ENCODE measurements at regions not wholly inside any gene's neighbourhood (a gene's known extent, or its start where the extent isn't known, plus 50 kb on each side); places are given as distances from the start of the nearest gene placed in this dataset.

GRCh38 chr19:27779954-27780353 is 1433.0 kb downstream of the UQCRFS1 start:
- peaks cover 32 to 33% of the 10 kb centered on the region in 2 experiments for H3K9me3 ChIP-seq (ENCODE audit: control insufficient read depth in 2 of 2, low read length in 2 of 2)
- H3K4me3 ChIP-seq (ENCODE audit: low read depth, low read length): no peak overlapping the region
- DNase-seq: no peak
- H3K27me3 ChIP-seq (ENCODE audit: control insufficient read depth, insufficient read depth, low read length): no peaks in the 10 kb centered on the region
- Mint-ChIP-seq H3K9me3 (peaks cover 4 to 44% (median 26%) of the 10 kb centered on the region in 7 donors), H3K27ac (no peak overlapping the region), H3K36me3 (peaks cover 54% of the 10 kb centered on the region), H3K4me1 (peaks cover 0 to 7% (median 6%) of the 10 kb centered on the region in 4 donors), H3K27me3 (no peaks in the 10 kb centered on the region), H3K4me3 (no peak overlapping the region)
- peaks cover 12% of the 10 kb centered on the region for H3K36me3 ChIP-seq (ENCODE audit: control insufficient read depth, insufficient read depth, low read length)
- H3K4me1 ChIP-seq (ENCODE audit: control insufficient read depth, insufficient read depth, low read length, poor library complexity, severe bottlenecking): no peaks in the 10 kb centered on the region
- no peak for ATAC-seq (ENCODE audit: low read depth in 2 of 2)
- no peak overlapping the region for H3K27ac ChIP-seq (ENCODE audit: insufficient read depth, low read length, poor library complexity, severe bottlenecking)

- H3K36me3 Mint-ChIP-seq: peaks cover 56% of the 10 kb centered on the region
- no peak for ATAC-seq (ENCODE audit: low read depth in 2 of 2)
Measured at GRCh38 chr19:27777726-27778125, 1435.2 kb downstream of the UQCRFS1 start.

GRCh38 chr19:27777242-27777641 is 1435.7 kb downstream of the UQCRFS1 start:
- ATAC-seq (ENCODE audit: low read depth in 2 of 2): no peak
- H3K27ac ChIP-seq (ENCODE audit: insufficient read depth, low read length, poor library complexity, severe bottlenecking): no peak overlapping the region
- H3K27ac Mint-ChIP-seq: no peak overlapping the region
- no peaks in the 10 kb centered on the region for H3K27me3 ChIP-seq (ENCODE audit: control insufficient read depth, insufficient read depth, low read length)
- no peak overlapping the region for H3K4me3 ChIP-seq (ENCODE audit: low read depth, low read length)
- peaks cover 53% of the 10 kb centered on the region for H3K36me3 Mint-ChIP-seq
- no peak overlapping the region for H3K4me3 Mint-ChIP-seq
- peaks cover 0 to 8% (median 3%) of the 10 kb centered on the region in 4 donors for H3K4me1 Mint-ChIP-seq
- H3K9me3 ChIP-seq (ENCODE audit: control insufficient read depth in 2 of 2, low read length in 2 of 2): peaks cover 55 to 56% of the 10 kb centered on the region in 2 experiments
- H3K9me3 Mint-ChIP-seq: peaks cover 0 to 65% (median 34%) of the 10 kb centered on the region in 7 donors
- no peaks in the 10 kb centered on the region for H3K4me1 ChIP-seq (ENCODE audit: control insufficient read depth, insufficient read depth, low read length, poor library complexity, severe bottlenecking)
- DNase-seq: no peak
- peaks cover 12% of the 10 kb centered on the region for H3K36me3 ChIP-seq (ENCODE audit: control insufficient read depth, insufficient read depth, low read length)
- no peaks in the 10 kb centered on the region for H3K27me3 Mint-ChIP-seq

More at GRCh38 chr19:27777726-27778125, 1435.2 kb downstream of the UQCRFS1 start:
- Mint-ChIP-seq H3K4me3 (no peak overlapping the region), H3K9me3 (peaks cover 0 to 60% (median 34%) of the 10 kb centered on the region in 7 donors), H3K27me3 (no peaks in the 10 kb centered on the region), H3K27ac (no peak overlapping the region), H3K4me1 (peaks cover 0 to 8% (median 3%) of the 10 kb centered on the region in 4 donors)
- no peaks in the 10 kb centered on the region for H3K4me1 ChIP-seq (ENCODE audit: control insufficient read depth, insufficient read depth, low read length, poor library complexity, severe bottlenecking)
- H3K27me3 ChIP-seq (ENCODE audit: control insufficient read depth, insufficient read depth, low read length): no peaks in the 10 kb centered on the region
- H3K9me3 ChIP-seq (ENCODE audit: control insufficient read depth in 2 of 2, low read length in 2 of 2): peaks cover 51 to 52% of the 10 kb centered on the region in 2 experiments
- DNase-seq: no peak
- H3K4me3 ChIP-seq (ENCODE audit: low read depth, low read length): no peak overlapping the region
- peaks cover 12% of the 10 kb centered on the region for H3K36me3 ChIP-seq (ENCODE audit: control insufficient read depth, insufficient read depth, low read length)
- no peak overlapping the region for H3K27ac ChIP-seq (ENCODE audit: insufficient read depth, low read length, poor library complexity, severe bottlenecking)

- Mint-ChIP-seq H3K9me3 (peaks cover 0 to 72% (median 39%) of the 10 kb centered on the region in 7 donors), H3K4me1 (peaks cover 0 to 8% (median 3%) of the 10 kb centered on the region in 4 donors), H3K36me3 (peaks cover 48% of the 10 kb centered on the region), H3K27me3 (no peaks in the 10 kb centered on the region), H3K4me3 (no peak overlapping the region), H3K27ac (no peak overlapping the region)
- Histone ChIP-seq H3K9me3 (ENCODE audit: control insufficient read depth in 2 of 2, low read length in 2 of 2) (peaks cover 58 to 62% of the 10 kb centered on the region in 2 experiments), H3K36me3 (ENCODE audit: control insufficient read depth, insufficient read depth, low read length) (peaks cover 8% of the 10 kb centered on the region), H3K27me3 (ENCODE audit: control insufficient read depth, insufficient read depth, low read length) (no peaks in the 10 kb centered on the region), H3K27ac (ENCODE audit: insufficient read depth, low read length, poor library complexity, severe bottlenecking) (no peak overlapping the region), H3K4me1 (ENCODE audit: control insufficient read depth, insufficient read depth, low read length, poor library complexity, severe bottlenecking) (no peaks in the 10 kb centered on the region), H3K4me3 (ENCODE audit: low read depth, low read length) (no peak overlapping the region)
- no peak for ATAC-seq (ENCODE audit: low read depth in 2 of 2)
- no peak for DNase-seq
Measured at GRCh38 chr19:27776524-27776923, 1436.4 kb downstream of the UQCRFS1 start.

- no peaks in the 10 kb centered on the region for H3K27me3 ChIP-seq (ENCODE audit: control insufficient read depth, insufficient read depth, low read length)
- ATAC-seq (ENCODE audit: low read depth in 2 of 2) (no peak), DNase-seq (no peak)
- Mint-ChIP-seq H3K9me3 (peaks cover 0 to 77% (median 41%) of the 10 kb centered on the region in 7 donors), H3K27me3 (no peaks in the 10 kb centered on the region), H3K36me3 (peaks cover 43% of the 10 kb centered on the region), H3K4me3 (peak overlapping the region in 1 of 4 donors; percentile 38), H3K27ac (no peak overlapping the region), H3K4me1 (peaks cover 0 to 8% (median 3%) of the 10 kb centered on the region in 4 donors)
- H3K36me3 ChIP-seq (ENCODE audit: control insufficient read depth, insufficient read depth, low read length): peaks cover 7% of the 10 kb centered on the region
- no peaks in the 10 kb centered on the region for H3K4me1 ChIP-seq (ENCODE audit: control insufficient read depth, insufficient read depth, low read length, poor library complexity, severe bottlenecking)
- no peak overlapping the region for H3K4me3 ChIP-seq (ENCODE audit: low read depth, low read length)
- peaks cover 63 to 64% of the 10 kb centered on the region in 2 experiments for H3K9me3 ChIP-seq (ENCODE audit: control insufficient read depth in 2 of 2, low read length in 2 of 2)
- H3K27ac ChIP-seq (ENCODE audit: insufficient read depth, low read length, poor library complexity, severe bottlenecking): no peak overlapping the region
Measured at GRCh38 chr19:27776020-27776419, 1436.9 kb downstream of the UQCRFS1 start.

- peaks cover 6% of the 10 kb centered on the region for H3K36me3 ChIP-seq (ENCODE audit: control insufficient read depth, insufficient read depth, low read length)
- no peak overlapping the region for H3K27ac Mint-ChIP-seq
- H3K27me3 Mint-ChIP-seq: no peaks in the 10 kb centered on the region
- no peaks in the 10 kb centered on the region for H3K27me3 ChIP-seq (ENCODE audit: control insufficient read depth, insufficient read depth, low read length)
- no peak overlapping the region for H3K4me3 ChIP-seq (ENCODE audit: low read depth, low read length)
- H3K4me3 Mint-ChIP-seq: no peak overlapping the region
- H3K36me3 Mint-ChIP-seq: peaks cover 39% of the 10 kb centered on the region
- ATAC-seq (ENCODE audit: low read depth in 2 of 2) (no peak), DNase-seq (no peak)
- peaks cover 0 to 8% (median 1%) of the 10 kb centered on the region in 4 donors for H3K4me1 Mint-ChIP-seq
- H3K27ac ChIP-seq (ENCODE audit: insufficient read depth, low read length, poor library complexity, severe bottlenecking): no peak overlapping the region
- no peaks in the 10 kb centered on the region for H3K4me1 ChIP-seq (ENCODE audit: control insufficient read depth, insufficient read depth, low read length, poor library complexity, severe bottlenecking)
- H3K9me3 Mint-ChIP-seq: peaks cover 2 to 81% (median 43%) of the 10 kb centered on the region in 7 donors
- peaks cover 65 to 71% of the 10 kb centered on the region in 2 experiments for H3K9me3 ChIP-seq (ENCODE audit: control insufficient read depth in 2 of 2, low read length in 2 of 2)
Measured at GRCh38 chr19:27775395-27775794, 1437.6 kb downstream of the UQCRFS1 start.

- no peak for ATAC-seq (ENCODE audit: low read depth in 2 of 2)
- H3K27me3 Mint-ChIP-seq: no peaks in the 10 kb centered on the region
- Histone ChIP-seq H3K36me3 (ENCODE audit: control insufficient read depth, insufficient read depth, low read length) (peaks cover 4% of the 10 kb centered on the region), H3K27me3 (ENCODE audit: control insufficient read depth, insufficient read depth, low read length) (no peaks in the 10 kb centered on the region), H3K4me1 (ENCODE audit: control insufficient read depth, insufficient read depth, low read length, poor library complexity, severe bottlenecking) (no peaks in the 10 kb centered on the region), H3K9me3 (ENCODE audit: control insufficient read depth in 2 of 2, low read length in 2 of 2) (peaks cover 66 to 76% of the 10 kb centered on the region in 2 experiments), H3K4me3 (ENCODE audit: low read depth, low read length) (no peak overlapping the region), H3K27ac (ENCODE audit: insufficient read depth, low read length, poor library complexity, severe bottlenecking) (no peak overlapping the region)
- no peak overlapping the region for H3K4me3 Mint-ChIP-seq
- H3K4me1 Mint-ChIP-seq: peaks cover 0 to 8% (median 1%) of the 10 kb centered on the region in 4 donors
- H3K9me3 Mint-ChIP-seq: peaks cover 4 to 87% (median 47%) of the 10 kb centered on the region in 7 donors
- peak in 1 of 3 donors; percentile 31 for DNase-seq
- no peak overlapping the region for H3K27ac Mint-ChIP-seq
- H3K36me3 Mint-ChIP-seq: peaks cover 38% of the 10 kb centered on the region
Measured at GRCh38 chr19:27774827-27775226, 1438.1 kb downstream of the UQCRFS1 start.

GRCh38 chr19:27774337-27774736 is 1438.6 kb downstream of the UQCRFS1 start:
- no peak overlapping the region for H3K27ac Mint-ChIP-seq
- peaks cover 0 to 6% (median 1%) of the 10 kb centered on the region in 4 donors for H3K4me1 Mint-ChIP-seq
- Histone ChIP-seq H3K27ac (ENCODE audit: insufficient read depth, low read length, poor library complexity, severe bottlenecking) (no peak overlapping the region), H3K27me3 (ENCODE audit: control insufficient read depth, insufficient read depth, low read length) (no peaks in the 10 kb centered on the region), H3K36me3 (ENCODE audit: control insufficient read depth, insufficient read depth, low read length) (peaks cover 4% of the 10 kb centered on the region), H3K4me3 (ENCODE audit: low read depth, low read length) (no peak overlapping the region), H3K4me1 (ENCODE audit: control insufficient read depth, insufficient read depth, low read length, poor library complexity, severe bottlenecking) (no peaks in the 10 kb centered on the region), H3K9me3 (ENCODE audit: control insufficient read depth in 2 of 2, low read length in 2 of 2) (peaks cover 70 to 81% of the 10 kb centered on the region in 2 experiments)
- no peaks in the 10 kb centered on the region for H3K27me3 Mint-ChIP-seq
- peaks cover 4 to 91% (median 51%) of the 10 kb centered on the region in 7 donors for H3K9me3 Mint-ChIP-seq
- peaks cover 37% of the 10 kb centered on the region for H3K36me3 Mint-ChIP-seq
- no peak overlapping the region for H3K4me3 Mint-ChIP-seq
- DNase-seq (peak in 1 of 3 donors; percentile 15), ATAC-seq (ENCODE audit: low read depth in 2 of 2) (no peak)

Measured in CD4-positive, CD25-positive, alpha-beta regulatory T cell (primary cell).